Sigmoid colon (tissue), 4 donors: ENCODE measurements at regions not wholly inside any gene's neighbourhood (a gene's known extent, or its start where the extent isn't known, plus 50 kb on each side); places are given as distances from the start of the nearest gene placed in this dataset.

Experiments used
- EP300 ChIP-seq, 4 donors: sonication (generic); formaldehyde crosslinking; IDR thresholded peaks; one replicate each; pipeline ENCODE4 v1.6.1; 2017; ENCODE audit warnings: antibody characterized with exemption in 4 of 4
- POLR2A ChIP-seq, 2 donors: fragments of 450-650 bp; IDR thresholded peaks; one replicate each; pipeline ENCODE4 v1.6.1; 2016; ENCODE audit warnings: antibody characterized with exemption in 2 of 2, mild to moderate bottlenecking in 2 of 2, moderate library complexity in 2 of 2
- TF ChIP-seq, protein P1 (sequence below), 4 experiments: fragments of 450-650 bp in 3 of 4; fragments of 200-600 bp in 1 of 4; IDR thresholded peaks; one replicate each; pipeline ENCODE4 v1.5.1; 2016 to 2019; ENCODE audit warnings: antibody characterized with exemption in 4 of 4, mild to moderate bottlenecking in 3 of 4, moderate library complexity in 2 of 4

- no peak for TF ChIP-seq POLR2A (IDR thresholded peaks at IDR 0.05)
- TF ChIP-seq EP300 (IDR thresholded peaks at IDR 0.05): no peak
- TF ChIP-seq, protein P1, sequence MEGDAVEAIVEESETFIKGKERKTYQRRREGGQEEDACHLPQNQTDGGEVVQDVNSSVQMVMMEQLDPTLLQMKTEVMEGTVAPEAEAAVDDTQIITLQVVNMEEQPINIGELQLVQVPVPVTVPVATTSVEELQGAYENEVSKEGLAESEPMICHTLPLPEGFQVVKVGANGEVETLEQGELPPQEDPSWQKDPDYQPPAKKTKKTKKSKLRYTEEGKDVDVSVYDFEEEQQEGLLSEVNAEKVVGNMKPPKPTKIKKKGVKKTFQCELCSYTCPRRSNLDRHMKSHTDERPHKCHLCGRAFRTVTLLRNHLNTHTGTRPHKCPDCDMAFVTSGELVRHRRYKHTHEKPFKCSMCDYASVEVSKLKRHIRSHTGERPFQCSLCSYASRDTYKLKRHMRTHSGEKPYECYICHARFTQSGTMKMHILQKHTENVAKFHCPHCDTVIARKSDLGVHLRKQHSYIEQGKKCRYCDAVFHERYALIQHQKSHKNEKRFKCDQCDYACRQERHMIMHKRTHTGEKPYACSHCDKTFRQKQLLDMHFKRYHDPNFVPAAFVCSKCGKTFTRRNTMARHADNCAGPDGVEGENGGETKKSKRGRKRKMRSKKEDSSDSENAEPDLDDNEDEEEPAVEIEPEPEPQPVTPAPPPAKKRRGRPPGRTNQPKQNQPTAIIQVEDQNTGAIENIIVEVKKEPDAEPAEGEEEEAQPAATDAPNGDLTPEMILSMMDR (IDR thresholded peaks at IDR 0.05): no peak
Observed at GRCh38 chr12:31819427-31819826, 90.6 kb upstream of the AMN1 start.
